GM12874 (cell line): ENCODE measurements at regions not wholly inside any gene's neighbourhood (a gene's known extent, or its start where the extent isn't known, plus 50 kb on each side); places are given as distances from the start of the nearest gene placed in this dataset.

Experiments used
- TF ChIP-seq, protein P1 (sequence below): IDR thresholded peaks from 2 replicates; pipeline ENCODE4 v1.5.1; 2011; ENCODE audit warnings: low read depth, mild to moderate bottlenecking, control low read depth, low read length, moderate library complexity; ENCODE audit not compliant: insufficient read depth

DNA sequence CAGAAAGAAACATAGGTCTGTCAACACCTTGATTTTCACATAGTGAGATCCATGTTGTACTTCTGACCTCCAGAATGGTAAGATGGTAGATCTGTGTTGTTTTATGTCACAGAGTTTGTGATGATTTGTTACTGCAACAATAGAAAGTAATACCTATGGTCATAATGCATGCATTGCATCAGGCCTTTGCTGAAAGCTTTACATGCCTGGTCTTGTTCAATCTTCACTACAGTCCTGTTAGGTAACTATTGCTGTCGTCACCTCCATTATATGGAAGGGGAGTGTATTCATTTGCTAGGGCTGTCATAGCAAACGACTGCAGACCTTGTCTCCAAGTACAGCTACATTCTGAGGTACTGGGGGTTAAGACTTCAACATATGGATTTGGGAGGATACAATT, 243.5 kb downstream of the ANAPC1 start:
- TF ChIP-seq, protein P1, sequence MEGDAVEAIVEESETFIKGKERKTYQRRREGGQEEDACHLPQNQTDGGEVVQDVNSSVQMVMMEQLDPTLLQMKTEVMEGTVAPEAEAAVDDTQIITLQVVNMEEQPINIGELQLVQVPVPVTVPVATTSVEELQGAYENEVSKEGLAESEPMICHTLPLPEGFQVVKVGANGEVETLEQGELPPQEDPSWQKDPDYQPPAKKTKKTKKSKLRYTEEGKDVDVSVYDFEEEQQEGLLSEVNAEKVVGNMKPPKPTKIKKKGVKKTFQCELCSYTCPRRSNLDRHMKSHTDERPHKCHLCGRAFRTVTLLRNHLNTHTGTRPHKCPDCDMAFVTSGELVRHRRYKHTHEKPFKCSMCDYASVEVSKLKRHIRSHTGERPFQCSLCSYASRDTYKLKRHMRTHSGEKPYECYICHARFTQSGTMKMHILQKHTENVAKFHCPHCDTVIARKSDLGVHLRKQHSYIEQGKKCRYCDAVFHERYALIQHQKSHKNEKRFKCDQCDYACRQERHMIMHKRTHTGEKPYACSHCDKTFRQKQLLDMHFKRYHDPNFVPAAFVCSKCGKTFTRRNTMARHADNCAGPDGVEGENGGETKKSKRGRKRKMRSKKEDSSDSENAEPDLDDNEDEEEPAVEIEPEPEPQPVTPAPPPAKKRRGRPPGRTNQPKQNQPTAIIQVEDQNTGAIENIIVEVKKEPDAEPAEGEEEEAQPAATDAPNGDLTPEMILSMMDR = no peak

DNA sequence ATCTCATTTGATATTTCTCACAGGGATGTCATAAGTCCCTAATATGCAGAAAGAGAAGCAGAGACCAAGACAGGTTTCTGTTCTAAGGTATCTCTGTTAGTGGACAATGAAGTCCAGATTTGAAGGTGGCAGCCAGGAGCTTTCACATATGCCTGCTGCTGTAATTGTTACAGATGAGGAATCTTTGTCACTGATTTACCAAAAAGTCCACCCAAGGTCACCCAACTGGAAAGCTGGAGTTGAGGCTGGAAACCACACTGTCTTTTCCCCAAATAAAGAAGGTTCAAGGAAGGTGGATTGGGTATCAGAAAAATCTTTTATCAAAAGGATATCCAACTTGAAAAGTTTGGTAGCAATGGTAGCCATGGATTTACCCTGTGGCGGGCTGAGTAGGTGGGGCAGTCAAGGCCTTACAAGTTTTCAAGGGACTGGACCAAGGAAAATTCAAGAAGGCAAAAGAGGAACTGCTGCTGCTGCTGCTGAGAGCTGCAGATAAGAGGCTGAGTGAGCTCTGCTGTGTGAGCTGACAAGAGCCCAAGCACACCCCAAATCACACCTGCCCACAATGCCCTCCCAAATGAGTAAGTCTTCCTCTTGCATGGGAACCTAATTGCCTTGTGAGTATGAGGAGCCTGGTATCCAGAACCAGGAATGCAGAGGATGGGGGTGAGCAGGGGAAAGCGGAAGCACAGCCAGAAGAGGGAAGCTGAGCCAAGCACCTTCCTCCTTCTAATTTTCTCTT, 241.2 kb downstream of the ANAPC1 start:
- TF ChIP-seq, protein P1 = no peak

DNA sequence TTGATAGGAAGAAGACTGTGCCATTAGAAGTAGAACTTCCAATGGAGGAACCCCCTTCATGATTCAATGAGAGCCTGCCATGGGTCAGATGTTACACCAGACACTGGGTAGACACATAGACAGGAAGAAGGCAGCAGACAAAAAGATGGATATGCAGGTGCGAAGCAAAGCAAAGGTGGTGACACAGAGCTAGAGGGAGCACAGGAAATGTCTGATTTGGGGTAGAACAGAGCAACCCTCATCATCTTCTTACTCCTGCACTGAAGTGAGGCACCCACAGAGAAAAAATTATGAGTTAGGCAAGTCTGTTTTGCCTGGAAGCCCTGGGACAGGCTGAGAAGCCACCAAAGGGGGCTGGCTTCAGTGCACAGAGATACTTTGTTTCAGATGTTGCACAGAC, 240.2 kb downstream of the ANAPC1 start:
- TF ChIP-seq, protein P1 = no peak

DNA sequence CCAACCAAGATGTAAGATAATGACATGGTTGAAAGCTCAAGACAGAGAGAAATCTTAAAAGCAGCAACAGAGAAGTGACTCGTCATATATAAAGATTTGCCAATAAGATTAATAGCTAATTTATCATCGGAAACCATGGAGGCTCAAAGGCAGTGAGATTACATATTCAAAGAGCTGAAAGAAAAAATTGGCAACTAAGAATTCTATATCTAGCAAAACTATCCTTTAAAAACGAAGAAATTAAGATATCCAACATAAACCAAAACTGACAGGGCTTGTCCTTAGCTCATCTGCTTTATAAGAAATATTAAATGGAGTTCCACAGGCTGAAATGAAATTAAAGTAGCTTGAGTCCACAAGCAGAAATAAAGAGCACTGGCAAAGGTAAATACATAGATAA, 236.6 kb downstream of the ANAPC1 start:
- TF ChIP-seq, protein P1 = no peak

DNA sequence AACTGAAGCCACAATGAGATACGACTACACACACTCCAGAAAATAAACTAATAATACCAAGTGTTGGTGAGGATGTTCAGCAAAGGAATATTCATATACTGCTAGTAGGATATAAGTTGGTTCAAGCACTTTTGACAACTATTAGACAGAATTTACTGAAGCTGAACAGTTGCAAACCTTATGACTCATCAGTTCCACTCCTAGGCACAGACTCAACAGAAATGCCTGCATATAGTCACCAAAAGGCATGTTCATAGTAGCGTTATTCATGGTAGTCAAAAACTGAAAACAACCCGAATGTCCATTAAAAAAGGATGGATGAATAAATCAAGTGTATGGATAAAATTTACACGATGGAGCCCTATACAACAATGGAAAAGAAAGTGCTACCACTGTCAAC, 232.0 kb downstream of the ANAPC1 start:
- TF ChIP-seq, protein P1 = no peak

DNA sequence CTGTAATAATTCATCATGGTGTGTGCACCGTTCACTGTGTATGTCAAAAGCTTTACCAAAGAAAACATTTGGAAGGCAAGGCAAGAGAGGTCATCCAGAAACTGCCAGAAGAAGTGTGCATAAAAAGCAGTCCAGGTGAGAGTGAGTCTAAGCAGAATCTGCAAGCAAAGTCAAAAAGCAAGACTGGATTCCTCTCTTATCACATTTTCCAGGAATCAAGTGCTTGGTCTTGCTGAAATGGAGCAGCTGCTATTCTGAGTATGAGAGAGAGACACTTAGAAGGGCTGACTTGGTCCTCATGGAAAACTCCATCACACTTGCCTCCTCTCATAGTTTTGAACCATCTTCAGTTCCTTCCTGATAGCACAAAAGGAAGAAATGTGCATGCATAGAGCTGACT, 231.3 kb downstream of the ANAPC1 start:
- TF ChIP-seq, protein P1 = no peak

DNA sequence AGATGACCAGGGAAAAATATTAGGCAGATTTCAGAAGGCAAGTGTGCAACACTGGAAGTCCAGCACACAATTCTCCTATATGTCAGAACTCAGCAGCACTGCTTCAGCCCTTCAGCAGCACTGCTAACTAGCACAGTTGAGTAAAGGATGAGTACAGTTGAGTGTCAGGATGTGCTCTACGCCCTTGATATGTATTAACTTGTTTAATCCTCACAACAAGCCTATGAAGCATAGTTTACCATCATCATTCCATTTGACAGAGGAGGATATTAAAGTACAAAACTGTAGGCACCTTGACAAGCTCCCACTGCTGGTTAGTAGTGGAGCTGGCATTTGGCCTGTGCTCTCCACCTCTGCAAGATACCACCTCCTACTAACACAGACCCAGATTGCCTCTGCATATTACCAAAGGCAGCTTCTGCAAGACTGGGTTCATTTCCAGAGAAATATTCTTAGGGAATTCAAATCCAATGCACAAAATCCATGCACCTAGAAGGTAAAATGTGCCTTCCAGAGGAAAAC, 230.8 kb downstream of the ANAPC1 start:
- TF ChIP-seq, protein P1 = no peak
